ENCODE measurements at regions not wholly inside any gene's neighbourhood (a gene's known extent, or its start where the extent isn't known, plus 50 kb on each side); places are given as distances from the start of the nearest gene placed in this dataset.
"Not testable (repeated sequence)": the region's sequence is repeated elsewhere in the genome, so short reads cannot be mapped to it uniquely, and the experiment has no call there.

- DNase-seq (ENCODE audit: extremely low spot score, unreplicated experiment): no peak
- no peak overlapping the region for H3K27ac Mint-ChIP-seq (ENCODE audit: unreplicated experiment)
Observed at GRCh38 chr2:17355608-17356329, 162.5 kb downstream of the RAD51AP2 start.

GRCh38 chr2:17353263-17353662 is 165.0 kb downstream of the RAD51AP2 start:
- H3K4me3 Mint-ChIP-seq (ENCODE audit: unreplicated experiment): no peak overlapping the region
- no peaks in the 10 kb centered on the region for H3K27me3 Mint-ChIP-seq (ENCODE audit: unreplicated experiment)
- no peak for DNase-seq (ENCODE audit: extremely low spot score, unreplicated experiment)
- H3K9me3 Mint-ChIP-seq (ENCODE audit: unreplicated experiment): peaks cover 9% of the 10 kb centered on the region
- H3K27ac Mint-ChIP-seq (ENCODE audit: unreplicated experiment): no peak overlapping the region
- no peaks in the 10 kb centered on the region for H3K36me3 Mint-ChIP-seq (ENCODE audit: unreplicated experiment)
- H3K4me1 Mint-ChIP-seq (ENCODE audit: unreplicated experiment): no peaks in the 10 kb centered on the region
- TF ChIP-seq CTCF (IDR thresholded peaks at IDR 0.05): no peak

More at GRCh38 chr2:17355608-17356329, 162.5 kb downstream of the RAD51AP2 start:
- no peak for TF ChIP-seq CTCF (IDR thresholded peaks at IDR 0.05)
- Mint-ChIP-seq H3K27me3 (ENCODE audit: unreplicated experiment) (no peaks in the 10 kb centered on the region), H3K4me1 (ENCODE audit: unreplicated experiment) (no peaks in the 10 kb centered on the region), H3K4me3 (ENCODE audit: unreplicated experiment) (no peak overlapping the region), H3K9me3 (ENCODE audit: unreplicated experiment) (peaks cover 16% of the 10 kb centered on the region), H3K36me3 (ENCODE audit: unreplicated experiment) (no peaks in the 10 kb centered on the region)

GRCh38 chr2:17342692-17343091 is 175.5 kb downstream of the RAD51AP2 start:
- not testable (repeated sequence) for H3K27ac Mint-ChIP-seq (ENCODE audit: unreplicated experiment); H3K36me3 Mint-ChIP-seq (ENCODE audit: unreplicated experiment); H3K4me1 Mint-ChIP-seq (ENCODE audit: unreplicated experiment); H3K27me3 Mint-ChIP-seq (ENCODE audit: unreplicated experiment); DNase-seq (ENCODE audit: extremely low spot score, unreplicated experiment); H3K4me3 Mint-ChIP-seq (ENCODE audit: unreplicated experiment)
- H3K9me3 Mint-ChIP-seq (ENCODE audit: unreplicated experiment): peaks cover 24% of the 10 kb centered on the region

DNA sequence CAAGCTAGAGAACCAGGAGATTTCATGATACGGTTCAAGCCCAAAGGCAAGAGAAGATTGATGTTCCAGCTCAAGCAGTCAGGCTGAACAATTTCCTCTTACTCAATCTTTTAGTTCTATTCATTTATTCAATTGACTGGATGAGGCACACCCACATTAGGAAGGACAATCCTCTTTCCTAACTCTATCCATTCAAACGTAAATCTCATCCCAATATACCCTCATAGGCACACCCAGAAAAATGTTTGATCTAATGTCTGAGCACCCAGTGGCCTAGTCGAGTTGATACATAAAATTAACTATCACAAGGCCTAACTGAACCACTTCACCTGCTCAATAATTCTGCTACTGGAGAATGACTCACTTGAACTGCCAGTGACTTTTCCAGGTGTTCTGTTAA is 180.7 kb downstream of the RAD51AP2 start:
- Mint-ChIP-seq H3K36me3 (ENCODE audit: unreplicated experiment) (no peaks in the 10 kb centered on the region), H3K27me3 (ENCODE audit: unreplicated experiment) (no peaks in the 10 kb centered on the region), H3K9me3 (ENCODE audit: unreplicated experiment) (peaks cover 21% of the 10 kb centered on the region), H3K27ac (ENCODE audit: unreplicated experiment) (no peak overlapping the region), H3K4me1 (ENCODE audit: unreplicated experiment) (no peaks in the 10 kb centered on the region), H3K4me3 (ENCODE audit: unreplicated experiment) (no peak overlapping the region)
- no peak for DNase-seq (ENCODE audit: extremely low spot score, unreplicated experiment)
- TF ChIP-seq CTCF (IDR thresholded peaks at IDR 0.05): no peak

DNA sequence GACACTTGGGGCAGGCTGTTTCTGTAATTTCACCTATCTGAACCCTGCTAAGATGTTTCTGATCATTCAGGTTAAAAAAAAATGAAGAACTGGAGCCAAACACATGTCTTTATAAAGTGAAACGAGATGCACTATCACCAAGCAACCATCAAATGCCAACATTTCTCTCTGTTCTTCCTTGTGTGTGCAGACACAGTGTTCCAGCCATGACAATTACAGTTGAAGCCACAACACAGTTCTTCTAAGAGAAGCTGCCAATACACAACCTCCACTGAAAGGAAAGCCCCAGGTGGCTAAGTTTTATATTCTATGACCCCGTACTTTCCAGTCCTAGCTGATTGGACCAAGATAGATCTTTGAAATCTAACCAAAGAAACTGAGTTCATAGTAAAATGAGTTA is 181.8 kb downstream of the RAD51AP2 start:
- TF ChIP-seq CTCF (IDR thresholded peaks at IDR 0.05): no peak
- Mint-ChIP-seq H3K27me3 (ENCODE audit: unreplicated experiment) (no peaks in the 10 kb centered on the region), H3K36me3 (ENCODE audit: unreplicated experiment) (no peaks in the 10 kb centered on the region), H3K9me3 (ENCODE audit: unreplicated experiment) (peaks cover 11% of the 10 kb centered on the region), H3K4me1 (ENCODE audit: unreplicated experiment) (no peaks in the 10 kb centered on the region), H3K27ac (ENCODE audit: unreplicated experiment) (no peak overlapping the region), H3K4me3 (ENCODE audit: unreplicated experiment) (no peak overlapping the region)
- no peak for DNase-seq (ENCODE audit: extremely low spot score, unreplicated experiment)

All from osteocyte (in vitro differentiated cells).